ENCODE measurements at regions not wholly inside any gene's neighbourhood (a gene's known extent, or its start where the extent isn't known, plus 50 kb on each side); places are given as distances from the start of the nearest gene placed in this dataset.

DNA sequence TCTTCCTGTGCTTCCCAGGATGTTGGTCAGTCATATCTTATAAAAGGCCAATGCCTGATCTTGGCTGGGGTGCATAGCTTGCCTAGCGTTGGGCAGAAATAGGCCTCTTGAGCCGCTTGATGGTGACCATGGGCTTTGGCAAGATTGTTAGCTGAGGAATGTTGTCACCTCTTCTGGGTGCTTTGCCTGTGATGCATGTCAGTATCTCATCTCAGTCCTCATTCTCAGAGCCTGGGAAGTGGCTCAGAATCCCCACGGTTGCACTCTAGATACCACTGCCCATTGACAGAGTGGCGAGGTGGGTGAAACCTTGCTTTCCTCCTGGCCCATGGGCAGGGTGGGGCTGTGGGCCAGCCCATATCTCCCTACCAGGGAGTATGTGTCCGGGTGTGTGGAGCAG lies 79.2 kb upstream of the MGAT5 start:
- no peak for DNase-seq (ENCODE audit: low read depth)
- TF ChIP-seq, protein P1, sequence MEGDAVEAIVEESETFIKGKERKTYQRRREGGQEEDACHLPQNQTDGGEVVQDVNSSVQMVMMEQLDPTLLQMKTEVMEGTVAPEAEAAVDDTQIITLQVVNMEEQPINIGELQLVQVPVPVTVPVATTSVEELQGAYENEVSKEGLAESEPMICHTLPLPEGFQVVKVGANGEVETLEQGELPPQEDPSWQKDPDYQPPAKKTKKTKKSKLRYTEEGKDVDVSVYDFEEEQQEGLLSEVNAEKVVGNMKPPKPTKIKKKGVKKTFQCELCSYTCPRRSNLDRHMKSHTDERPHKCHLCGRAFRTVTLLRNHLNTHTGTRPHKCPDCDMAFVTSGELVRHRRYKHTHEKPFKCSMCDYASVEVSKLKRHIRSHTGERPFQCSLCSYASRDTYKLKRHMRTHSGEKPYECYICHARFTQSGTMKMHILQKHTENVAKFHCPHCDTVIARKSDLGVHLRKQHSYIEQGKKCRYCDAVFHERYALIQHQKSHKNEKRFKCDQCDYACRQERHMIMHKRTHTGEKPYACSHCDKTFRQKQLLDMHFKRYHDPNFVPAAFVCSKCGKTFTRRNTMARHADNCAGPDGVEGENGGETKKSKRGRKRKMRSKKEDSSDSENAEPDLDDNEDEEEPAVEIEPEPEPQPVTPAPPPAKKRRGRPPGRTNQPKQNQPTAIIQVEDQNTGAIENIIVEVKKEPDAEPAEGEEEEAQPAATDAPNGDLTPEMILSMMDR (conservative IDR thresholded peaks at IDR 0.05; ENCODE audit: low read depth, low read length), result no peak

DNA sequence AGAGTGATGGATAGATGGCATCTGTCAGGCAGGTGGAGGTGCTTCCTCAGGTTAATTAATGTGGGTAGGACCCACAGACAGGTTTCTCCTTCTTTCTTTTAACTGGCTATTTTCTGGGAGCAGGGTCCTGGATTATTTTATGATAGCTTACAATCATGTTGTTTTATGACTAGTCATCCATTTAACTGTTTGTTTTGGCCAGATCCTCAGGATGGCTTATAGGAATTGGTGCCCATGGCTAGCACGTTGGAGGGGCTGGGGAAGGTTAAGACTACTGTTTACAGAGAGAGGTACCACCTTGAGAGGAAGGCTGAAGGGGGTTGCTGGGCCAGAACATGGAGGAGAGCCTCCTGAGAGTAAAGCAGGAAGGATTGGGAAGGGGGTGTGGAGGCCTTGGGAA lies 78.0 kb upstream of the MGAT5 start:
- H3K4me3 ChIP-seq (ENCODE audit: low read depth, low read length), result no peak overlapping the region
- TF ChIP-seq, protein P1 (conservative IDR thresholded peaks at IDR 0.05; ENCODE audit: low read depth, low read length), result no peak
- DNase-seq (ENCODE audit: low read depth), result no peak

More for the DNA sequence above, 79.2 kb upstream of the MGAT5 start:
- H3K4me3 ChIP-seq (ENCODE audit: low read depth, low read length), result no peak overlapping the region

DNA sequence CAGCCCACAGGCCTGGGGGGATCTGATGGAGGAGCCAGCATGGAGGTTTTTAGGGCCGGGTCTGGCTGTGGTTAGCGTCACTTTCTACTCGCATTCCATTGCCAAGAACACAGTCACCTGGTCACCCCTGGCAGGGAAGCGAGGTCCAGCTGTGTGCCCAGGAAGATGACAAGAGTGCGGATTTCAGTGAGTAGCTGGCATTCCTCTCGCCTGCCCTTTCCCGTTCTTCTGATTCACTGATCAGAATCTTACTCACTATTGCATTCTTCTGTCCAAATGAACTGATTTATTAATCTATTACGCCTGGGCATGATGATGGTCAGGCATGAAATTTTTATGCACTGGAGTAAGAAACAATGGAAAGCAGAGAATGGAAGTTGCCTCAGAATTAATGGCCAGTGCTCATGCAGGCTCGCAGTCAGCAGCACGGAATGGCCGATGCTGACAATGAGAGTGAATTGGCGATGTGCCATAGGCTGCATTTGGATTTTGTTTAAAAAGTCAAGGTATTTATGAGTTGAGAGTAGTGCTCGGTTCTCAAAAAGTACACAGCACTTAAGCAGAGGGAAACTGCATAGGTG lies 76.4 kb upstream of the MGAT5 start:
- DNase-seq (ENCODE audit: low read depth), result no peak
- H3K4me3 ChIP-seq (ENCODE audit: low read depth, low read length), result no peak overlapping the region
- TF ChIP-seq, protein P1 (conservative IDR thresholded peaks at IDR 0.05; ENCODE audit: low read depth, low read length), result no peak

DNA sequence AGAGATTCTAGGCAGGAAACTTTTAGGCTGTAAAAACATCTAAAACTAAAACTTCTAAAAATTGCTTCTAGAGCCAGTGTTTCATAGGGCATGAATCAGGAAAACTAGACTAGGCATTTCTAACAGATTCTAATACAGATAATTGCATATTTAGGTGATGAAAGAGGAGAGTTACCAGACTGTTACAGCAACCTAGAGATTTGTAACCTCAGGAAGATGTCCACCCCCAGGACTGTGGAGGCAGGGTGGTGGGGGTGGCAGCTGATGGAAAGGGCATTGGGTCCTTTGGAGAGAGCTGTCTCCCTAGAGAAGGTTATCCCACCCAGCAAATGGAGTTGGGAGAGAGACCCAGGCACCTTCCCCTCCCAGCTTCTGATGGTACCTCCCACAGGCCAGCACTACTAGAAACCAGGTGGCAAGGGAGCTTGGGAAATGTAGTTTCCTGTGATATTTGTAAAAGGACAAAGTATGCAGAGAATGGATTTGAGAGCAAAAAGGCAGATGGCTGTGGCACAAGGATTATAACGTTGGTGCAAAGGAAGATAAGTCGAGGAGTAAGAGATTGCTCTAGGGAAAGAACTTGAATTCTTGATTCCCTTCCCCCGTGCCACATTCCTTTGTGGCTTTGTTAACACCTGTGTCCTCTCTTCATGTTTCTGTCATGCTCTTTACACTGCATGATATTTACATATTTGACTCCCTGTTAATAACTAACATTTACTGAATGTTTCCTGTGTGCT lies 75.6 kb upstream of the MGAT5 start:
- peak; percentile 24 for DNase-seq (ENCODE audit: low read depth)
- no peak overlapping the region for H3K4me3 ChIP-seq (ENCODE audit: low read depth, low read length)
- TF ChIP-seq, protein P1 (conservative IDR thresholded peaks at IDR 0.05; ENCODE audit: low read depth, low read length), result no peak

DNA sequence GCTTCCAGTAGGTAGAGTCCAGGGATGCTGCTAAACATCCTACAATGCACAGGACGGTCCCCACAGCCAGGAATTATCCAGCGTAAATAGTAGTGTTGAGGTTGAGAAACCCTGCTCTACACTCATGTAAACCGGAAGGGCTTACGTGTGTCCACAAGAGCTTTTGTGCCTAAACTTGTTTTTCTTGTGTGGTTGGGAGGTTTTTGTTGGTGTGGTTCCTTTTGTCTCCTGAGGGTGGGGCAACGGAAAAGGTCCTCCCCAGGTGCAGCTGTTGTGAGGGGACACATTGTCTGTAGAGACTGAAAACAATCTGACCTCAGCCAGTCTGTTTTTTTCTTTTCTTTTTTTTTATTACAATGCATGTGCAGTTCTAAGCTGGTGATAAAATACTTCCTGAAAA lies 72.7 kb upstream of the MGAT5 start:
- TF ChIP-seq, protein P1 (conservative IDR thresholded peaks at IDR 0.05; ENCODE audit: low read depth, low read length), result no peak
- H3K4me3 ChIP-seq (ENCODE audit: low read depth, low read length), result no peak overlapping the region
- no peak for DNase-seq (ENCODE audit: low read depth)

DNA sequence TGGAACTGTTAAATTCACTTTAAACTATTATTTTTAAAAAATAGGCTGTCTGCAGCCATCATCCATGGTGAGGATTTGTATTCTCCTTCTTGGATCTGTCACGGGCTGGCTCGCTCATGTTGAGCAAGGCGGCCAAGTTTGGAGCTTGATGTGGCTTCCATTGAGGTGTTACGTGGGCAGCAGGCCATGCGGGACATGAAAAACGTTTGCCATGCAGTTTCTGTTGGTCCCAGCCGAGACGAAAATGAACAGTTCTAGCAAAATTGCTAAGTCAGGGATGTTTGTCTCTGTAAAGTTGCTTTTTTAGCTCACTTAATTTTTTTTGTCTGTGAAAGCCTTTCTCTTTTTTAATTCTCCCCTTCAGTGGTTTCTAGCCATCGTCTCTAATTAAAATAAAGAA lies 70.2 kb upstream of the MGAT5 start:
- TF ChIP-seq, protein P1 (conservative IDR thresholded peaks at IDR 0.05; ENCODE audit: low read depth, low read length), result no peak
- no peak overlapping the region for H3K4me3 ChIP-seq (ENCODE audit: low read depth, low read length)
- no peak for DNase-seq (ENCODE audit: low read depth)

DNA sequence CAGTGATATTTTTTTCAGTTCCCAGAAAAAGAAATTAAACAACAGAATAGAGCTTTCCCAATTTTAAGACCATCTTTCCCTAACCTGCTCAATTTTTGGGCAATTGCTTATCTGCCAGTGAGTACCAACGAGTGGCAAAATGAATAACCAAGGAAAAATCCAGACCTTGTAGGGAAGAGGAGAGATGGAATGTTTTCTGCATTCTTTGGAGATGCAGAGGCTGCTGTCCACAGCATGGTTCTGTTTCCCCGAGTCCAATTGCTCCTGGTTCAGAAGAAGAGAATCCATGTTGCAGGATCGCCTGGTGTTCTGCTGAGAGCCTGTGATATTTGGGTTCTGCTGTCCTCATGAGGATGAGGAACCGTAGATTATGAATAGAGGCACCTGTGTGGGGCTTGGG lies 68.2 kb upstream of the MGAT5 start:
- no peak for DNase-seq (ENCODE audit: low read depth)
- no peak overlapping the region for H3K4me3 ChIP-seq (ENCODE audit: low read depth, low read length)
- TF ChIP-seq, protein P1 (conservative IDR thresholded peaks at IDR 0.05; ENCODE audit: low read depth, low read length), result no peak
